Prostate gland (tissue), 2 donors: ENCODE measurements at regions not wholly inside any gene's neighbourhood (a gene's known extent, or its start where the extent isn't known, plus 50 kb on each side); places are given as distances from the start of the nearest gene placed in this dataset.
"Not testable (repeated sequence)": the region's sequence is repeated elsewhere in the genome, so short reads cannot be mapped to it uniquely, and the experiment has no call there.

ENCODE experiments used
- DNase-seq: peaks from one replicate; pipeline ENCODE4 v3.0.0-alpha.2; 2019; ENCODE audit warnings: low spot score
- H3K27ac ChIP-seq, 2 donors: fragments of 200-600 bp; sonication (generic); 2 replicates each; pipeline ENCODE4 v1.5.1; 2017 to 2019
- H3K27me3 ChIP-seq: fragments of 200-600 bp; sonication (generic); replicated peaks from 2 replicates; pipeline ENCODE4 v1.5.1; 2019; ENCODE audit not compliant: insufficient read depth
- H3K36me3 ChIP-seq, 2 donors: fragments of 200-600 bp; sonication (generic); 1 replicate in 1 of 2; 2 replicates in 1 of 2; pipeline versions ENCODE4 v1.5.1 to v1.8.1; 2017 to 2019
- H3K4me1 ChIP-seq: fragments of 200-600 bp; sonication (generic); replicated peaks from 2 replicates; pipeline ENCODE4 v1.5.1; 2019
- H3K4me3 ChIP-seq, 2 donors: fragments of 200-600 bp; sonication (generic); 2 replicates each; pipeline ENCODE4 v1.5.1; 2017 to 2019
- H3K9me3 ChIP-seq: fragments of 200-600 bp; sonication (generic); 2 replicates; pipeline ENCODE4 v1.5.1; 2017
- POLR2A ChIP-seq: fragments of 450-650 bp; IDR thresholded peaks from one replicate; pipeline ENCODE4 v1.6.1; 2016; ENCODE audit warnings: antibody characterized with exemption, mild to moderate bottlenecking
- POLR2AphosphoS5 ChIP-seq: sonication (generic); formaldehyde crosslinking; IDR thresholded peaks from one replicate; pipeline ENCODE4 v1.6.1; 2017; ENCODE audit warnings: antibody characterized with exemption
- WGBS: methylation state at CpG from one replicate; pipeline ENCODE4 v1.1.5; 2018; 5-methylcytosine and 5-hydroxymethylcytosine counted together
- intact Hi-C: fragments of 100-400 bp; cut with DNase I; formaldehyde crosslinking; loops from one replicate; pipeline ENCODE4 v1.14.2; 2022
- TF ChIP-seq, protein P1 (sequence below), 4 experiments: fragments of 200-600 bp in 2 of 4; fragments of 450-650 bp in 2 of 4; sonication (generic) in 2 of 4; IDR thresholded peaks; 1 replicate in 3 of 4; 2 replicates in 1 of 4; pipeline ENCODE4 v1.5.1; 2016 to 2019; ENCODE audit warnings: antibody characterized with exemption in 4 of 4, mild to moderate bottlenecking in 2 of 4, moderate library complexity in 2 of 4

DNA sequence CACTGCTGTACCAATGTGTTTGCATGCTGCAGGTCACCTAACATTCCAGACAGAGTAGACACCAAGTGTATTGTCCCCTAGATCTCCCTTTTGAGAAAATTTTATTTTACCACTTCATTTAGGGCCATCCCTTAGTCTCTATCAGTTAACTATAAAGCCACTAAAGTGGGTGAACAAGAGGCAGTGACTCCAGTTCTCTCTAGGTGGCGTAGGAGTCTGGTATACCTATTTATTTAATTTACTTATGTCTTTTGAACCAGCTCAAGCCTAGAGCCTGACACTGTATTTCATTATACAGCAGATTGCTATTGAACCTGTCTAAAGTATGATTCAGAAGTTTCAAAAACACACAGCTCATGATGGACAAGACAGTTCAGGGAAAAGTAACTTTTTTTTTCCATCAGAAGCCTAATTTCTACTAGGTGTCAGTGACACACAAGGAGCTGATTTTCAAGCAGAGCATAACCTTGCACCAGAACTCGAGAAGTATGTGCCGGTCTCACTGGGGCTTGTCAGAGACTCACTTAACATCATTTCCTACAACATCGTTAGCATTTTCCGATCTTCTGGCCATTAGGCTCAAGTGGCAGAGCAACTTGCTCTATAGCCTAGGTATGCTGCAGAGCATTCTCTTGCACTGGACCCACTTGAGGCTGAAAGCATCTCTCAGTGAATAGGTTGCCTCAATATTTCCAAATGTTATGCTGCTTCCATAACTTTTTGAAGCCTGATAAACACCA lies 175.4 kb downstream of the CDC14C start:
- Histone ChIP-seq H3K36me3 (no peaks in the 10 kb centered on the region), H3K27ac (no peak overlapping the region), H3K4me1 (no peaks in the 10 kb centered on the region), H3K27me3 (no peaks in the 10 kb centered on the region), H3K9me3 (no peaks in the 10 kb centered on the region), H3K4me3 (no peak overlapping the region)
- DNase-seq: no peak
- WGBS: 78% methylated on average over 5 of the region's 5 CpGs
- intact Hi-C loops: no loop called here
- TF ChIP-seq, protein P1, sequence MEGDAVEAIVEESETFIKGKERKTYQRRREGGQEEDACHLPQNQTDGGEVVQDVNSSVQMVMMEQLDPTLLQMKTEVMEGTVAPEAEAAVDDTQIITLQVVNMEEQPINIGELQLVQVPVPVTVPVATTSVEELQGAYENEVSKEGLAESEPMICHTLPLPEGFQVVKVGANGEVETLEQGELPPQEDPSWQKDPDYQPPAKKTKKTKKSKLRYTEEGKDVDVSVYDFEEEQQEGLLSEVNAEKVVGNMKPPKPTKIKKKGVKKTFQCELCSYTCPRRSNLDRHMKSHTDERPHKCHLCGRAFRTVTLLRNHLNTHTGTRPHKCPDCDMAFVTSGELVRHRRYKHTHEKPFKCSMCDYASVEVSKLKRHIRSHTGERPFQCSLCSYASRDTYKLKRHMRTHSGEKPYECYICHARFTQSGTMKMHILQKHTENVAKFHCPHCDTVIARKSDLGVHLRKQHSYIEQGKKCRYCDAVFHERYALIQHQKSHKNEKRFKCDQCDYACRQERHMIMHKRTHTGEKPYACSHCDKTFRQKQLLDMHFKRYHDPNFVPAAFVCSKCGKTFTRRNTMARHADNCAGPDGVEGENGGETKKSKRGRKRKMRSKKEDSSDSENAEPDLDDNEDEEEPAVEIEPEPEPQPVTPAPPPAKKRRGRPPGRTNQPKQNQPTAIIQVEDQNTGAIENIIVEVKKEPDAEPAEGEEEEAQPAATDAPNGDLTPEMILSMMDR (IDR thresholded peaks at IDR 0.05): peak in 1 of 4 experiments; percentile 16
- TF ChIP-seq POLR2AphosphoS5: no peak

GRCh38 chr7:49100908-49101740 lies 176.8 kb downstream of the CDC14C start:
- not testable (repeated sequence) for DNase-seq
- 22% methylated on average over 8 of the region's 8 CpGs for WGBS

GRCh38 chr7:49102411-49102810 lies 178.1 kb downstream of the CDC14C start:
- WGBS: 6% methylated on average over 1 of the region's 1 CpG
- DNase-seq: no peak
- H3K36me3 ChIP-seq: no peaks in the 10 kb centered on the region
- no peak overlapping the region for H3K27ac ChIP-seq
- no peak for TF ChIP-seq POLR2AphosphoS5
- TF ChIP-seq, protein P1 (IDR thresholded peaks at IDR 0.05): no peak
- no peak for TF ChIP-seq POLR2A
- H3K4me1 ChIP-seq: no peaks in the 10 kb centered on the region
- H3K27me3 ChIP-seq: no peaks in the 10 kb centered on the region
- no peaks in the 10 kb centered on the region for H3K9me3 ChIP-seq
- intact Hi-C loops: no loop called here
- no peak overlapping the region for H3K4me3 ChIP-seq

More at GRCh38 chr7:49100908-49101740, 176.8 kb downstream of the CDC14C start:
- intact Hi-C loops, H3K27me3 ChIP-seq, H3K36me3 ChIP-seq, H3K4me3 ChIP-seq, H3K4me1 ChIP-seq, H3K27ac ChIP-seq, H3K9me3 ChIP-seq: not testable (repeated sequence)

DNA sequence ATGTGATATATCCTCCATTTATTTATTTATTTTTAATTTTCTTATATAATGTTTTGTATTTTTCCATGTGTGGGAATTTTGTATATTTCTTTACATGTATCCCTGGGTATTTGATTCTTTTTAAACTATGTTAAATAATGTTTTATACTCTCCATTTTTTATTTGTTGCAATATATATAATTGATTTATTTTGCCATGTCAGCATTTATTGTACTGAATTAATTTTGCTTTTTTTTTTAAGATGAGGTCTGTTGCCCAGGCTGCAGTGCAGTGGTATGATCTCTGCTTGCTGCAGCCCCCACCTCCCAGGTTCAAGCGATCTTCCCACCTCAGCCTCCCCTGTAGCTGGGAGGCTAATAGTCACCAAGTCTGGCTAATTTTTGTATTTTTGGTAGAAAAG lies 187.4 kb downstream of the CDC14C start:
- no peak for DNase-seq
- Histone ChIP-seq H3K27ac (no peak overlapping the region), H3K36me3 (no peaks in the 10 kb centered on the region), H3K4me3 (no peak overlapping the region), H3K4me1 (no peaks in the 10 kb centered on the region), H3K9me3 (no peaks in the 10 kb centered on the region), H3K27me3 (no peaks in the 10 kb centered on the region)
- intact Hi-C loops: no loop called here
- no peak for TF ChIP-seq POLR2A
- TF ChIP-seq, protein P1 (IDR thresholded peaks at IDR 0.05): no peak
- TF ChIP-seq POLR2AphosphoS5: no peak
- 100% methylated on average over 1 of the region's 1 CpG for WGBS

DNA sequence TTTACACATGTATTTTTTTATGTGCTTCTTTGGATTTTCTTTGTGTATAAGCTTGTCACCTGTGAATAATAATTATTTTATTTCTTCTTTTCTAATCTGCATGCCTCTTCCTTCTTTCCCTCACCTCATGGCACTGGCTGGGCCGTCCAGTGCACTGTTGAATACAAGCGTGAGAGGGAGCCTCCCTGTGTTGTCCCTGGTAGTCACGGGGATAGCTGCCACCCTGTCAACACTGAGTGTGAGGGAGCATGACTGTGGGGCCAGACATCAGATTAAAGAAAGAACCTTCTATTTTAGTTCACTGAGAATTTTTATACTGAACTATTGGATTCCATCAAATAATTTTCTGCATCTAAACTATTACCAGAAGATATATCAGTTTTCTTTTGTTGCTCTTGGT lies 187.9 kb downstream of the CDC14C start:
- H3K27me3 ChIP-seq: no peaks in the 10 kb centered on the region
- no peaks in the 10 kb centered on the region for H3K4me1 ChIP-seq
- H3K4me3 ChIP-seq: no peak overlapping the region
- no peak for DNase-seq
- intact Hi-C loops: no loop called here
- H3K27ac ChIP-seq: no peak overlapping the region
- no peaks in the 10 kb centered on the region for H3K36me3 ChIP-seq
- no peaks in the 10 kb centered on the region for H3K9me3 ChIP-seq
- WGBS: 45% methylated on average over 3 of the region's 3 CpGs
- TF ChIP-seq POLR2AphosphoS5 (no peak), POLR2A (no peak)
- TF ChIP-seq, protein P1 (IDR thresholded peaks at IDR 0.05): no peak
